ENCODE measurements at regions not wholly inside any gene's neighbourhood (a gene's known extent, or its start where the extent isn't known, plus 50 kb on each side); places are given as distances from the start of the nearest gene placed in this dataset.

- no peaks in the 10 kb centered on the region for H3K36me3 Mint-ChIP-seq (ENCODE audit: insufficient read depth)
- ATAC-seq (replicated peaks) (no peak), DNase-seq (no peak)
- no peak overlapping the region for H3K27ac Mint-ChIP-seq
- no peaks in the 10 kb centered on the region for H3K4me1 Mint-ChIP-seq (ENCODE audit: low read depth in 2 of 2)
- no peaks in the 10 kb centered on the region for H3K27me3 Mint-ChIP-seq
- no peak overlapping the region for H3K4me3 Mint-ChIP-seq
- no peaks in the 10 kb centered on the region for H3K9me3 Mint-ChIP-seq
Observed at GRCh38 chr4:138032222-138032621, 209.9 kb downstream of the SLC7A11 start.

- Mint-ChIP-seq H3K27me3 (no peaks in the 10 kb centered on the region), H3K4me1 (ENCODE audit: low read depth in 2 of 2) (no peaks in the 10 kb centered on the region), H3K9me3 (no peaks in the 10 kb centered on the region), H3K27ac (no peak overlapping the region), H3K36me3 (ENCODE audit: insufficient read depth) (no peaks in the 10 kb centered on the region), H3K4me3 (no peak overlapping the region)
- DNase-seq = no peak
- no peak for ATAC-seq (replicated peaks)
Observed at GRCh38 chr4:138030375-138030774, 211.8 kb downstream of the SLC7A11 start.

DNA sequence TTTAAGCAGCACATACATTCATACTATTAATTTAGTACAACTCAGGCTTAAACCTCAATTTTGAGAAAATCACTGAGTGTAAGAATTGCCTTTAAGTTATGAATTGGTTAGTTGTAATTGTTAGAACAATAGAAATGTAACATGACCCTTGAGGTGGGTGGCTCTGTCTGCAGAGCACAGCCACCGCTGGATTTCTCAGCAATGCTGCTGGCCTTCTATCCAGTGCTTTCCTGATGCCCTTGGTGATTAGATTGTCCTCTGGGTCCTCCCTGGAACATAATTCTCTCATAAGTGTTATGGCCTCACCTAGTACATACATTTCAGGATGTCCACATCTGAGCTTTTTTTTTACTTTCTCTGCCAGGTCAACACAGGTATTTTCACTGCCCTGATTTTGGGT lies 213.2 kb downstream of the SLC7A11 start:
- Mint-ChIP-seq H3K4me1 (ENCODE audit: low read depth in 2 of 2) (no peaks in the 10 kb centered on the region), H3K4me3 (no peak overlapping the region), H3K27me3 (no peaks in the 10 kb centered on the region), H3K27ac (no peak overlapping the region), H3K9me3 (no peaks in the 10 kb centered on the region), H3K36me3 (ENCODE audit: insufficient read depth) (no peaks in the 10 kb centered on the region)
- ATAC-seq (replicated peaks) = no peak
- DNase-seq = no peak

- no peaks in the 10 kb centered on the region for H3K4me1 Mint-ChIP-seq (ENCODE audit: low read depth in 2 of 2)
- no peak overlapping the region for H3K4me3 Mint-ChIP-seq
- H3K36me3 Mint-ChIP-seq (ENCODE audit: insufficient read depth) = no peaks in the 10 kb centered on the region
- ATAC-seq (replicated peaks) = no peak
- H3K27me3 Mint-ChIP-seq = no peaks in the 10 kb centered on the region
- no peak for DNase-seq
- H3K9me3 Mint-ChIP-seq = peaks cover 0 to 5% of the 10 kb centered on the region in 2 donors
- no peak overlapping the region for H3K27ac Mint-ChIP-seq
Observed at GRCh38 chr4:138021139-138021830, 220.9 kb downstream of the SLC7A11 start.

- Mint-ChIP-seq H3K36me3 (ENCODE audit: insufficient read depth) (no peaks in the 10 kb centered on the region), H3K4me1 (ENCODE audit: low read depth in 2 of 2) (no peaks in the 10 kb centered on the region), H3K4me3 (no peak overlapping the region), H3K27me3 (no peaks in the 10 kb centered on the region), H3K27ac (no peak overlapping the region), H3K9me3 (peaks cover 0 to 6% of the 10 kb centered on the region in 2 donors)
- no peak for ATAC-seq (replicated peaks)
- DNase-seq = no peak
Observed at GRCh38 chr4:138014590-138015288, 227.4 kb downstream of the SLC7A11 start.

- H3K9me3 Mint-ChIP-seq = peaks cover 0 to 6% of the 10 kb centered on the region in 2 donors
- no peaks in the 10 kb centered on the region for H3K36me3 Mint-ChIP-seq (ENCODE audit: insufficient read depth)
- ATAC-seq (replicated peaks) (no peak), DNase-seq (no peak)
- no peaks in the 10 kb centered on the region for H3K27me3 Mint-ChIP-seq
- H3K27ac Mint-ChIP-seq = no peak overlapping the region
- no peaks in the 10 kb centered on the region for H3K4me1 Mint-ChIP-seq (ENCODE audit: low read depth in 2 of 2)
- H3K4me3 Mint-ChIP-seq = no peak overlapping the region
Observed at GRCh38 chr4:138013625-138014024, 228.5 kb downstream of the SLC7A11 start.

GRCh38 chr4:138010639-138011038 lies 231.5 kb downstream of the SLC7A11 start:
- DNase-seq (no peak), ATAC-seq (replicated peaks) (no peak)
- H3K27ac Mint-ChIP-seq = no peak overlapping the region
- no peak overlapping the region for H3K4me3 Mint-ChIP-seq
- H3K9me3 Mint-ChIP-seq = peaks cover 0 to 3% of the 10 kb centered on the region in 2 donors
- H3K4me1 Mint-ChIP-seq (ENCODE audit: low read depth in 2 of 2) = no peaks in the 10 kb centered on the region
- no peaks in the 10 kb centered on the region for H3K36me3 Mint-ChIP-seq (ENCODE audit: insufficient read depth)
- H3K27me3 Mint-ChIP-seq = no peaks in the 10 kb centered on the region

- no peak for ATAC-seq (replicated peaks)
- peaks cover 0 to 4% of the 10 kb centered on the region in 2 donors for H3K9me3 Mint-ChIP-seq
- H3K4me3 Mint-ChIP-seq = no peak overlapping the region
- no peaks in the 10 kb centered on the region for H3K27me3 Mint-ChIP-seq
- no peak overlapping the region for H3K27ac Mint-ChIP-seq
- H3K36me3 Mint-ChIP-seq (ENCODE audit: insufficient read depth) = no peaks in the 10 kb centered on the region
- no peak for DNase-seq
- H3K4me1 Mint-ChIP-seq (ENCODE audit: low read depth in 2 of 2) = no peaks in the 10 kb centered on the region
Observed at GRCh38 chr4:138007572-138007971, 234.6 kb downstream of the SLC7A11 start.

DNA sequence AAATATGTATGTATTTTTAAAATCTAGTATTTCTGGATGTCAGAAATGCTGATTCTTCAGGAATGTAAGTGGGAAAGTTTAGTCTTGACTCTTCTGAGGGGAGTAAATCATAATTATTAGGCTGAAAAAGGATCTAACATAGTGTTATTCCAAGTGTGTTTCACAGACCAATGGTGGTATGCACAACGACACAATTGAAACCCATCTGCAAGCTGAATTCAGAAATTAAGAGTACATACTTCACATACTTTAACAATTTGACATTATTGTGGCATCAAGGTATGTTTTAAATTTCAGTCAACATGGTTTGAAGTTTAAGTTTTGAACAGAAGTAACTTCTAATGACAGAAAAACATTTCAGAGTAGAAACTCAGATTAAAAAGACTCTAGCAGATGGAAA lies 236.7 kb downstream of the SLC7A11 start:
- ATAC-seq (replicated peaks) = no peak
- H3K36me3 Mint-ChIP-seq (ENCODE audit: insufficient read depth) = no peaks in the 10 kb centered on the region
- no peaks in the 10 kb centered on the region for H3K4me1 Mint-ChIP-seq (ENCODE audit: low read depth in 2 of 2)
- no peaks in the 10 kb centered on the region for H3K27me3 Mint-ChIP-seq
- H3K9me3 Mint-ChIP-seq = peaks cover 0 to 4% of the 10 kb centered on the region in 2 donors
- no peak overlapping the region for H3K4me3 Mint-ChIP-seq
- no peak overlapping the region for H3K27ac Mint-ChIP-seq
- DNase-seq = no peak

- DNase-seq = no peak
- peaks cover 0 to 6% of the 10 kb centered on the region in 2 donors for H3K9me3 Mint-ChIP-seq
Observed at GRCh38 chr4:138003248-138003647, 238.9 kb downstream of the SLC7A11 start.

DNA sequence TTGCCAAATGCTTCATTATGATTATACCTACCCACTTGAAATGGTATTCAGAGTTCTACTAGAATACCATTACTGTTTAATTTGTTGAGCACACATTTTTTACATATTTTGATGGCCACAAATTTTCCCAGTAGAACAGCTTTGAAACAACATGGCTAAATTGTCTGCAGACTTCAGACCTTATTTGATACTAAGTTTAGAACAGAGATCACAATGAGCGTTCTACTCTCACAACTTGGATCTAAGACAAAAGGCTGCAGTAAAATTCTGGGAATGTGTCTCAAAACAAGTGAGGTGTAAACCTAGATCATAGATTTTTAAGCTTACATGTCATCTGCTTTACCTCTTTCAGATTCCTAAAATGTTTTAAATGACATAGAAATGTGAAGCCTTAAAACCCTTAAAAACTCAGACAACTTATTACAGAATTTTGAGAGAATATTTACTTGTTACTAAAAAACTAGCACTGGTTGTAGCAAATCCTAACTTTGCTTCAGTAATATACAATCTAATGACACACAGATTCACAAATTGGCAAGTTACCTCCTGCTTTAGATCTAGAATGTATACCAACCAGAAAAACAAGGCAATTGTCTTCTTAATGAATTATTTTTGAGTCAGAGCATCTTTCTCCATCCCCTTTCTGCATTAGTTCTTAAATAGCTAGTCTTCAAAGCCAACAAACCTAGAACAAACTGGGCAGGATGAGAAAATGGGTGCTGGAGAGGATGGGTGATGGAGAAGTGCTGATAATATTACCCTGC lies 243.3 kb downstream of the SLC7A11 start:
- H3K36me3 Mint-ChIP-seq (ENCODE audit: insufficient read depth) = no peaks in the 10 kb centered on the region
- no peaks in the 10 kb centered on the region for H3K27me3 Mint-ChIP-seq
- no peak for DNase-seq
- no peak for ATAC-seq (replicated peaks)
- H3K4me3 Mint-ChIP-seq = no peak overlapping the region
- H3K27ac Mint-ChIP-seq = no peak overlapping the region
- H3K4me1 Mint-ChIP-seq (ENCODE audit: low read depth in 2 of 2) = no peaks in the 10 kb centered on the region
- H3K9me3 Mint-ChIP-seq = peaks cover 0 to 6% of the 10 kb centered on the region in 2 donors

More at GRCh38 chr4:138003248-138003647, 238.9 kb downstream of the SLC7A11 start:
- Mint-ChIP-seq H3K4me1 (ENCODE audit: low read depth in 2 of 2) (no peaks in the 10 kb centered on the region), H3K27me3 (no peaks in the 10 kb centered on the region), H3K27ac (no peak overlapping the region), H3K36me3 (ENCODE audit: insufficient read depth) (no peaks in the 10 kb centered on the region), H3K4me3 (no peak overlapping the region)
- ATAC-seq (replicated peaks) = no peak

DNA sequence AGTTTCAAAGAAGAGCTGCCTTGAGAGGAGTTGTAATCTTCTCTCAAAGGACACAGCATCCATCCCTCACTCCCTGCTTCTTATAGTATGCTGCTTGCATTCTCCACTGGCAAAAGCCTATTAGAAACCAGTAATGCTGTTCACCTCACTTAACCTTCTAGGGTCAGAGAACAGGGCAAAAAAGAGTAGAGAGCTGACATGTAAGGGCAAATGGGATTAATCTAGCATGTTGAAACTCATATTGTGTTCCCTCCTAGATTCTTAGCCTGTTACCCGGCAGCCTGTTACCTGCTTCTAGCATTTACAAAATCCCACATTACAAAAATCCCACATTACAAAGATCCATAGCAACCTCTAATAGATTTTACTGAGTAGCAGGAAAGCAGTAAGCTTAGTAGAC lies 244.7 kb downstream of the SLC7A11 start:
- no peak for DNase-seq
- Mint-ChIP-seq H3K27me3 (no peaks in the 10 kb centered on the region), H3K4me3 (no peak overlapping the region), H3K9me3 (peaks cover 1 to 7% of the 10 kb centered on the region in 2 donors), H3K36me3 (ENCODE audit: insufficient read depth) (no peaks in the 10 kb centered on the region), H3K4me1 (ENCODE audit: low read depth in 2 of 2) (no peaks in the 10 kb centered on the region), H3K27ac (no peak overlapping the region)
- no peak for ATAC-seq (replicated peaks)

- H3K9me3 Mint-ChIP-seq = peaks cover 1 to 7% of the 10 kb centered on the region in 2 donors
- H3K36me3 Mint-ChIP-seq (ENCODE audit: insufficient read depth) = no peaks in the 10 kb centered on the region
- no peak overlapping the region for H3K27ac Mint-ChIP-seq
- no peak overlapping the region for H3K4me3 Mint-ChIP-seq
- H3K27me3 Mint-ChIP-seq = no peaks in the 10 kb centered on the region
- H3K4me1 Mint-ChIP-seq (ENCODE audit: low read depth in 2 of 2) = no peaks in the 10 kb centered on the region
- ATAC-seq (replicated peaks) = no peak
- DNase-seq = no peak
Observed at GRCh38 chr4:137994853-137995252, 247.3 kb downstream of the SLC7A11 start.

DNA sequence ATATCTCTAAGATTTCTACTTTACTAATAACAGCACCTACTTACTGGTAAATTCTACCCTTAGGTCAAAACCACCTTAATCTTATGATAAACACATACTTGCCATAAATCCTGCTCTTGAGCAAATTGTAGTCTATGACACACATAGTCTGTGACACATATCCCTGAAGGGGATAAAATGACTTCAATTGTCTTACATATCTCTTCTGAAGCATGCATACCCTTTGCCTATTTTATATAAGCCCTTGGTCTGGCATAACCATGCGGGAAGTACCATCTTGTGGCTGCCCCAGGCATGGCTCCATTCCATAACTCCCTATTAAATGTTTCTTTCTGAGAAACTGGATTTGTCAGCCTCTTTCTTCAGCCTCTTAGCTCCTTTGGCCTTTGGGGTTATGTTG lies 248.9 kb downstream of the SLC7A11 start:
- H3K27ac Mint-ChIP-seq = no peak overlapping the region
- no peak overlapping the region for H3K4me3 Mint-ChIP-seq
- no peaks in the 10 kb centered on the region for H3K27me3 Mint-ChIP-seq
- no peaks in the 10 kb centered on the region for H3K4me1 Mint-ChIP-seq (ENCODE audit: low read depth in 2 of 2)
- peaks cover 2 to 9% of the 10 kb centered on the region in 2 donors for H3K9me3 Mint-ChIP-seq
- DNase-seq (no peak), ATAC-seq (replicated peaks) (no peak)
- H3K36me3 Mint-ChIP-seq (ENCODE audit: insufficient read depth) = no peaks in the 10 kb centered on the region
